GM19397 (cell line): ENCODE measurements at regions not wholly inside any gene's neighbourhood (a gene's known extent, or its start where the extent isn't known, plus 50 kb on each side); places are given as distances from the start of the nearest gene placed in this dataset.
"Not testable (repeated sequence)": the region's sequence is repeated elsewhere in the genome, so short reads cannot be mapped to it uniquely, and the experiment has no call there.

Experiments used
- ATAC-seq: cut with Tn5 transposase; IDR thresholded peaks from one replicate; pipeline ENCODE4 v1.9.1; 2021; ENCODE audit warnings: mild to moderate bottlenecking, moderate library complexity; ENCODE audit not compliant: unreplicated experiment

DNA sequence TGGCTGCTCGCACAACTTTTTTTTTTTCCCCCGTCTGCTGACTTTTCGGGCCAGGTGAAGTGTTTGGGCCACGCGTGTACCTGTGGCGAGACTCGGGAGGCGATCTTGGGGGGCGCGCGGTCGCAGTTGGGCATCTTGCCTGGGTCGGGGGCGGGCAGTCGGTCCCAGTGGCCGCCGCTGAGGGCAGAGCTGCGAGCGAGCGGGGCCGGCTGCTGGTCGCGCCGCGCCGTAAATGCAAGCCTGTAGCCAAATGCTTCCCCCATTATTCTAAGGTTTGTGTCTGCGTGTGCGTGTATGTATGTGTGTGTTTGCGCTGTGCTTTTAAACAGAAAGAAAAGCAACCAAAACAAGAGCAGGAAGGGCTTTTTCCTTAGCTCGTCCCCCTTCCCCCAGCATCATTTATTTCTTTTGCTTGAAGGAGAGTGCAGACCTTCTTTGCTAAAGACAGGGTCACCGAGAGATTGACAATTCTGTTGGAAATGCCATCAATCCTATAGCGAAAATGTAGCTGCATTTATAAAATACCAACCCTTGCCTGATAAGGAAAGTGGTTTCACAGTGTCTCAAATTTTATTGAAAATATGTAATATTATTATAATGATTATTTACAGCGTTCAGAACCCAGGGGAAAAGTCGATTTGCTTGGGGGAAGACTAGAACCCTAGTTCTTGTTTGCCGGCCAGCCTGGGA lies 143.2 kb upstream of the ZNF536 start:
- ATAC-seq, result no peak

DNA sequence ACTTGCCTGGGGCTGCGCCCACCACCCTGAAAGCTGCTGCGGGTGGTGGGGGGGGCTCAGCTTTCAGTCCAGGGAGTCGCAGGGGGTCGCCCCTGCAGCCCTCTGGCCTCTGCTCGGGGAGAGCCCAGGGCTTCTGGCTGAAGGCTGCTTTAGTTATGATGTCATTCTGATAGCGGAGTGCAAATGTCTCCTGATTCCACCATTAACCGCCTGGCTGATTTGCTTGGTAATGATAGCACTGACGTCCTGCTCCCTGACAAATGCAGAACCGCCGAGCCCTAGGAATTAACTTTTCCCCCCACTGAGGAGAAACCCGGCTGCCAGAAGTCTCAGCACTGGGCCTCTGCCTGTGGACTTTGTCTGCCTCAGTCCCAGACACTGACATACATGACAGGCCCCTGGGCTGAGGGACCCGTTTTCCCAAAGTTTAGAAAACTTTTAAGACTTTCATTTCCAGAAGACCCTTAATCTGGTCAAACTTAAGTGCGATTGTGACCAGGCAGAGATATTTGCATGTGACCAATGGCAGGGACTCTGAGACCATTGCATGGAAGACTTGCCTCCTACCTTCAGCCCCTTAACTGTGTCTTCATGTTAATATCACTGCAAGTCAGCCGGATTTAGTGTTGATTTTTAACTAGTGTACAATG lies 142.5 kb upstream of the ZNF536 start:
- no peak for ATAC-seq

DNA sequence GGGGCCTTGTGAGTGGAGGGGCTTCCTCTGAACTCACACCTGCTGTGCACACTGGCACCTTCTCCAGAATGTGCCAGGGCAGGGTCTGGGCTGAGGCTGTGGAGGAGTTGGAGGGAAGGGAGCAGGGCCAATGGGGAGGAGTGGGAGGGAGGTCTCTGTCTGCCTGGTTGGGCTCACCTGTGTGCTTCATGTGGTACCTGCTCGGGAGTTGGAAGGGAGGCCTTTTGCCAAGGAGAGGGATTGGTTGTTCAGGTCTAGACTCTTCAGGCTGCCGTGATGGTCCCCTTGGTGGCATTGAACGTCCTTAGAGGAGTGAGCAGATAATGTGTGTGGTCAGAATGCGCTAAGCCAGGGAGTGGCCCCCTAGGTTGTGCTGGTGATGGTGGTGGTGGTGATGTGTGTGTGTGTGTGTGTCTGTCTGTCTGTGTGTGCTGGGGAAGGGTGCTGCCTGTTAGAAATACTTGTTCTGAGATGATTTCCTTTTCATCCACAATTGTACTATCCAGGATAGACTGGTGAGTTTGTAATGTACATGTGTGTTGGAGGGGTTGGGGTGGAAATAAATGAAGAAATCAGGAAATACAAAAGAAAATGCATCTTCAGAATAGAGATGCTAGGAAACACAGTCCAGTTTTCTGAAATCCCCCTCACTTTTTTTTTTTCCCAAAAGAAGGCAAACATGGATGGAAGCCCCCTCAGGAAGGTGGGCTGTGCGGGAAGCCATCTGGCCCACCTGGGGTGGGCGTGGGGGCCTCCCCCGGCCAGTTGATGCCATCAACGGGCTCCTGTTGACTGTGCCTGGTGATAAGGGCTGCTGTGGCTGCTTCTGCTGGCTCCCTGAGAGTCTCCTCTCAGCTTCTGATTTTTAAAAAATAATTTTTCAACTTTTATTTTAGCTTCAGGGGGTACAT lies 140.5 kb upstream of the ZNF536 start:
- no peak for ATAC-seq

DNA sequence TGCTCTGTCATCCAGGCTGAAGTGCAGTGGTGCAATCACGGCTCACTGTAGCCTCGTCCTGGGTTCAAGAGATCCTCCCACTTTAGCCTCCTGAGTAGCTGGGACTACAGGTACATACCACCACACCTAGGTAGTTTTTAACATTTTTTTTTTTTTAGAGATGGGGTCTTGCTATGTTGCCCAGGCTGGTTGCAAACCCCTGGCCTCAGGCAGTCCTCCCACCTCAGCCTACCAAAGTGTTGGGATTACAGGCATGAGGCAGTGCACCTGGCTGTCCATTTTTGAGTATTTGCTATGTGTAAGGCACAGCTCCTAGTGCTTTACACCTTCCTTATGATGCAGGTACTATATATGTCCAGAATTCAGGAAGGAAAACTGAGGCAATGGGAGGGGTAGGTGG lies 138.8 kb upstream of the ZNF536 start:
- no peak for ATAC-seq

DNA sequence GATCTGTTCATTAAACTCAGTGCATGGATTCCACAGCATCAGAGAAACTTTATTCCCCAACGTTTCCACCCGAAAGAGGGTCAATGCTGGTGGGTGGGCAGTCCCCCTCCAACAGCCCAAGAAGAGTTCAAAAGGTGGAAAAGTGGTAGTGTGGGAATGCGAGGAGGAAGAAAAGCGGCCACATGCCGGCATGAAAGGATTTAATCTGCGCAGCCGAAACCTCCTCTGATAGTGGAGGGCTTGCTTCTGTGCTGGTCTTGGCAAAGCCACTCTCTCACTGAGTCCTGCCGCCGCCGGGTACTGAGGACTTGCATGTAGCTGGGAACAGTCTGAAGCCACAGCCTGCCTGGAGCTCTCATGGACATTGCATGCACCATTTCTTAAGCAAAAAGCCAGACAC lies 136.2 kb upstream of the ZNF536 start:
- ATAC-seq, result no peak

DNA sequence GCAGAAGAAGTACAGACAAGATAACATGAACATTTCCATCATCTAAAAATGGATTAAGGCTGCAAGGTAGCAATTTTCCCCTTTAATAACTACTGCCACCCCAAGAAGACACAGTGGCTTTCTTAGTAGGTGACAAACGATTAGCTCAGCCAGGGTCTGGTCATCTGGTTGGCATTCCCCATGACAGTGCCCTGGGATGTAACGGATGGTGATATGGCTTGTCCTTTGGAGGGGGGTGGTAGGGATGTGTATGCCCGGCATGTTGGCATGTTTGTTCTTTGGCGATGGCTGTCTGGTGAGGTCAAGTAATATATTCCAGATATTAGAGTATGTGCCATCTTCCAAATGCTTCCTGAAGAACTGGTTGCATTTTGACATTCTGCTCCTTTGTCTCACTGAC lies 135.6 kb upstream of the ZNF536 start:
- ATAC-seq, result no peak

DNA sequence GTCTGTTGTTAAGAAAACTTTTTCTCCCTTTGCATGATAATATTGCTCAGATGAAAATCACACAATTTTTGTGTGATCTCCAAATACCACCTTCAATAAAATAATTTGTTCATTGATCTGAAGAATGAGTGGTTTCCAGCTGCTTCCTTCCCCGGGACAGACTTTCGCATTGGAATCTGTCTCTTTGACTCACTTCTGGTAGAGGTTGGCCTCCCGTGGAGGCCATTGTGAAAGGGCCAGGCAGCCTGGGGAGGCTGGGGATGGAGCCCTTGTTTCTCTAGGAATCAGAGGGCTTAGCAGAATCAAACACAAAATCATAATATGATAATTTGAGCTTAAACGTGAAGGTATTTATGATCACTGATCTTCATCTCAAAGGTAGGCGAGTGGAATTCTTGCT lies 135.0 kb upstream of the ZNF536 start:
- no peak for ATAC-seq

DNA sequence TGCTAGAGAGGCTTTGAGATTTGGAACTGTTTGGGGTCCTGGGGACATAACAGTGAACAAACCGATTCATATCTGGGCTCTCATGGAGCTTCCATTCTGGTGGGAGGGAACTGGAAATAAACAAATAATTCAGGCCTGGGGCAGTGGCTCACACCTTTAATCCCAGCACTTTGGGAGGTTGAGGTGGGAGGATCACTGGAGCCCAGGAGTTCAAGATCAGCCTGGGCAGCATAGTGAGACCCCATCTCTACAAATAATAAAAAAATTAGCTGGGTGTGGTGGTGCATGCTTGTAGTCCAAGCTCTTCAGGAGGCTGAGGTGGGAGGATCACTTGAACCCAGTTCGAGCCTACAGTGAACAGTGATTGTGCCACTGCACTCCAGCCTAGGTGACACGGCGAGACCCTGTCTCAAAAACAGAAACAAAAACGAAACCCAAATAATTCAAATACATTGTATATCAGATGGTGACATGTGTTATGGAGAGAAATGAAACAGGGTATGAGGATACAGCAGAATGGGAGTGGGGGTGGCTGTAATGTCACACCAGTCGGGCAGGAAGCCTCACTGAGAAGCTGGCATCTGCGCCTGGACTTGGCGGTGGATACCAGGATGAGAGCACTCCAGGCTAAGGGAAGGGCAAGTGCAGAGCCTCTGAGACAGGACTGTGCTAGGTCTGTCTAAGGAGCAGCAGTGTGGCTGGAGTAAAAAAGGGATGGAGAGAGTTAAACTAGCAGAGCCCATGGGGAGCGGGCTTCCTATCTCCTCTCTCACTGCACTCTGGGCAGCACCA lies 131.1 kb upstream of the ZNF536 start:
- ATAC-seq, result no peak

DNA sequence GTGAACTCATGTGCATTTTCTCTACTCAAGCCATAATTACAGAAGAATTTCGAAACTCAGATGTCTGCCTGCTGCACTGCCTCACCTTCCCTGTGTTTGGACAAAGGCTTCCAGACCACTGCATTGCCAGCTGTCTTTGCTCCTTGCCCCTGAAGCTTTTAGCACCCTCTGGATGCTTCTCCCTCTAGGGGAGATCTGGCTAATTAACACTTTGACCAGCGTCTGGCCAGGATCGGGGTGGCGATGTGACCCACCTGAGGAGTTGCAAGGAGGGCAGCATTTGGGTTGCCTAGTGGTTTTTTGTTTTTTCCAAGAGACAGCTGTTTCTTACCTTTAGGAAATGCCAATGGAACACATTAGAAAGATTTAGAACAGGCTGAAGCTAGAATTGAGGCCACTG lies 127.7 kb upstream of the ZNF536 start:
- ATAC-seq, result no peak

DNA sequence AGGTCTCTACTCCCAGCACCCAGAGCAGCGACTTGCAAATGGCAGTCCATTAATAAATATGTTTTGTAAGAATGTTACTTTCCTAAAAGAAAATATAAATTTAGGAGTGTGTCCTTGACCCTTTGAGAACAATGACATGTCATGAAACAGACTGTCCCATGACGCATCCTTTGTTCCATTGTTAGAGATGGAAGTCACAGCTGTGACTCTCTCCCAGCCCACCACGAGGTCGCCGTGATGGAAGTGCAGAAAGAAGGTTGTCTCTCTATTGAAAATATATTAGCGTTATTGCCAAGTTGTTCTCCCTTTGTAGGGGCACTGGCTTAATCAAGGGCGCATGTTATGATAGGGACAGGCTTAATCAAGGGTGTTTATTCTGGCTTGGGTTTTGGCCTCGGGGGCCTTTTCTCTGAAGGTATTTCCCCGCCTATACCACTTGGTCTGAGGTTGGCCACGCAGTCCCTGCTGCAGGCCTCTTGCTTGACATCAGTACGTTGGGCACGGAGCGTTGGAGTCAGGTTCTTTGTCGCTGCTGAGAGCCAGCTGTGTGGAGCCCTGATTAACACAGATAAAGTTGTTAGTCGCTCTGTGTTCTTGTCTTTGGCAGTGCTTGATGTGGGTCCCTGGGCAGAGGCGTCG lies 126.7 kb upstream of the ZNF536 start:
- no peak for ATAC-seq

DNA sequence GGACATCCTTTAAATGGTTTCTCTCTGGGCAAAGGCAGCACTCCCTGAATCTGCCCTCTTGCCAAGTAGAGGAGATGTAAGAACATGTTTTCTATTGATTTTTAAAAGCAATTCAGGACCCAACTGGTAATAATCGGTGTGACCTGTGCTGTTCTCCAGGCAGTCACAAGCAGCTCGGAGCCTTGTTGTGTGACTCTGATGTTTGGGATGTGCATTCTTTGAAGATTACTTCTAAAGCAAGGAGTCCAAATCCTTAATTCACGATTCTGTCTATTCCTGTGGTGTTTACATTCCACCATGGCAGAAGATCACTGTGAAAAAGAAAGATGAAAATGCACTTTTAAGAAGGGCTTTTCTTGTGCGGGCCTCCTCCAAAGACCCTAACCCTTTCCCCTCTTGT lies 122.3 kb upstream of the ZNF536 start:
- ATAC-seq, result no peak

DNA sequence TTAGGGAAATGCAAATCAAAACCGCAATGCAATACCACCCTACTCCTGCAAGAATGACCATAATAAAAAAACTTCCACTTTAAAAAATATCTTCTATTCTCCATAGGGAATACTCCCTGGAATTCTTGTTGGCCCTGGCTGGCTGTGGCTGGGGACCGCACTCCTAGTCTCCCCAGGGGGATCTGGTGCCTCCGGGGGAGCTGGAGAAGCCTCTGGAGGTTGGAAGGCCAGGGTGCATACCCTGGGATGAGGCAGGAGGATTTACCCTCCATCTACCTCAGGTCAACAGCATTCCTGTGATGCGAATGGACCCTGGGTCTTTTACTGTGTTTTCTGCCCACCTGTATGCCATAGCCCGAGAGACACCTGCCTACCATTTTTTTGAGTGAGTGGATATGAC lies 120.0 kb upstream of the ZNF536 start:
- no peak for ATAC-seq

DNA sequence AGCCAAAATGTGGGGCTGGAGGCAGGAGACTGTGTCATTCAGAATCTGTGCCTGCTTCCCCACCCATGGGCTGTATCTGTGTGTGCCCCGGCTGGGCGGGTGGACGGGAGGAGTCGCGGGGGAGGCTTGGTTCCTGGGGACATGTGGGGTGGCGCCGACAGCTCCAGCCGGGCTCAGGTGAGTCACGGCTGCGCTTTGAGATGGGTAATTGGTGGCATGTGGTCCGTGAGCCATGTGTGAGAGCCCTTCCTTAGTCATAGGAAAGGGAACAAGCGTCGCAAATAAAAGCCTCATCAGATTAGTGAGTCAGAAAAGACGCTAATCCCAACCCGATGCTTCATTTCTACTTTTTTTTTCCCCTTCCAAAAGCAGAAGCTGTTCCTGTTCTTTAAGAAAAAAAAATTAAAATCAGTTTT lies 118.6 kb upstream of the ZNF536 start:
- no peak for ATAC-seq

DNA sequence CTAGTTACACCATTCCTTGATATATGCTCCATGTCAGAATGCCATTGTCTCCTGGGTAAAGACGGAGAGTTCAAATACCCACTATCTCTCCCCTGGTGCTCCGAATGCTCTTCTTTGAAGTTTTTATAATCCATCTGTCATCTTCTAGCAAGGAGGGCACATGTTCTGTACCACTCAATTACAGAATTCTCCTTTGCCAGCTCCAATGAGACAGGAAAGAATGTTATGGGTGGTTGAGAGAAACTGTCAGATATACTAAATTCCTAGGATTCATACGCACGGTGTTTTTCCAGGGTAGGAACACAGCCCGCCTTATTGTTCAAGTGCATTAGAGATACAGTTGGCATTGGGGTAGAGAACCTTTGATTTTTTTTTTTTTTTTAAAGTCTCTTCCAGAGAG lies 118.0 kb upstream of the ZNF536 start:
- no peak for ATAC-seq

DNA sequence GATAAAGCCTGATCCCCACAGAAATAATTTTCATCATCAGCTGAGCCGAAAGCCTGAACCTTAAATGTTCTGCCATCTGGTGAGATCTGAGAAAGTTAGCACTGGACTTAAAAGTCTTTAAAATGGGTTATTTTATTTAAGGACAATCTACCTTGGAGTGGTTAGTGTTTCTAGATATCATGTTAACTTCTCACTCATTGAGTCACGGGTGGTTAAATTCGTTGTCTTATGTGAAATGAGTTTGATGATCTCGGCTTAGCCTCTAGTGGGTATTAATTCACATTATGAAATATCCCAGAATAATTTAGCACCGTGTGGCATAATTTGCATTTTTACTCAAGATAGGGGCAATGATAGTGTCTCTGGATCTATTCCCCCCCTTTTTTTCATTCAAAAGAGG lies 117.4 kb upstream of the ZNF536 start:
- ATAC-seq, result no peak

DNA sequence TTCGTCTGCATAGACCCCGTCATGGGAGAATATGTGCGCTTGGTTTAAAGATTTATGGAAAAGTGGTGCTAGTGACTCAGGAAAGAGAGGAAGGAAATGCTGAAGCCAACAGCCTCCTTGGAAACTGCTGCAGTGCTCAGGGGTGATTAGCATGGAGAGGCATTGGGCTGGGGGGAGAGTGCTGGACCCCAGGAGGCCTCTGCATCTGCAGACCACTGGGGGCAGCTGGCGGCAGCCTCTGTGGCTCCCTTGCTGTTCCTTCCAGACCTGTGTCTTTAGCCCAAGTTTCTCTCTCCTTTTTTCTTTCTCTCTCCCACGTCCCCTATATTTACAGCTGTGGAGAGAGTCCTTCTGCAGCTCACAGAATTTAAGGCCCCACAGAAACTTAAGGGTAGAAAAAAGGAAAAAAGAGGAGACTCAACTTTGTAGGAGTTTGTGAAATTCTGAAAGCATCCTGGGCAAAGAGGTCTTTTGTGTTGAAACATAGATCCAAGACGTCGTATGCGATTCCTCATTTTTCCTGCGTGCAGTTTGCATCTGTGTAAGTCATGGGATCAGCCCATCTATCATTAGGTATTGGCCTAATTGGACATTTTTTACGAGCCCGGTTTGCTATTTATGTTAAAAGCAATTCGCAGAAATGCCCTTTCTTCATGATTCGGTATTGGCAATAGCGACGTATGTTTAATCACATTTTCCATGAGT lies 116.2 kb upstream of the ZNF536 start:
- ATAC-seq, result no peak

DNA sequence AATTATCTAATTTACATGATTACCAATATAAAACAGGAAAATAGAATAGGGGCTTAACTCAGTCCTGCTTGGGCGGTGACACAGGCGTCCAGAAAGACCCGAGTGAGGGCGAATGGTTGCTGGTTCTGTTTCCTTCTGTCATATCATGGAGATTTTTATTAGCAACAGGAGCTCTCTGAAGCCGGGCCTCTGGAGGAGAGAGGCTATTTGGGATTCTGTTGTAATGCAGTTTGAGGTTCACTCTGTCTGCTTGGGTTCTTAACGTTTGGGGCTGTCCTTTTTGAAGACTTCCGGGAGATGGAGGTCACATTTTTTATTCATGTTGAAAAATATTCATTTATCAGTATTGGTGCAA lies 115.7 kb upstream of the ZNF536 start:
- no peak for ATAC-seq

DNA sequence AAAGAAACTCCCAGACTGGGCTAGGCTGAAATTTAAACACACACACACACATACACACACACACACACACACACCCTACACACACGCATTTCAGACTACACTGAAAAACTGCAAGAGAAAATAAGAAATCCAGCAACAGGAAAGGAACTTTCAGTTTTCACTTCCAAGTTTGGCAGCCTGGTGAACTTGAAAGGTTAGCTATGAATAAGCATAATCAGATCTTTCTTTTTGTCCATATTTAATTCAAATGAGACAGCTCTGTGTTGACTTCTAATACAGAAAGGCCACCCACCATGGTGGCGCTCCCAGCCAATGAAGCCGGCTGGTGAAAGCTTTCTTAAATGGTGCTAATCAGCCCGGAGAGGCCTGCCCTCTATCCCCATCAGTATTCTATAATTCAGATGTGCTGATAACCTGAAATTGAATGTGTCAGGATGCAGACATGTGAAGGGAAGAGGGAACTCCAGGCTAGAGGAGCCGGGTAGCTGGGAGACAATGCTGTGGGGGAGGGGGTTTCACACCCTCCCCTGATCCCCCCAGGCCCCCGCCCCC lies 108.3 kb upstream of the ZNF536 start:
- no peak for ATAC-seq

DNA sequence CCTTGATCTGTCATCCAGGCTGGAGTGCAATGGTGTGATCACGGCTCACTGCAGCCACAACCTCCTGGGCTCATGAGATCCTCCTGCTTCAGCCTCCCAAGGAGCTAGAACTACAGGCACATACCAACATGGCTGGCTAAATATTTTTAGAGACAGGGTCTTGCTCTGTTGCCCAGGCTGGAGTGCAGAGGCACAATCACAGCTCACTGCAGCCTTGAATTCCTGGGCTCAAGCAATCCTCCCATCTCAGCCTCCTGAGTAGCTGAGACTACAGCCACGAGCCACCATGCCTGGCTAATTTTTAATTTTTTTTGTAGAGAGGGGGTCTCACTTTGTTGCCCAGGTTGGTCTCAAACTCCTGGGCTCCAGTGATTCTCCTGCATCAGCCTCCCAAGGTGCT lies 106.3 kb upstream of the ZNF536 start:
- ATAC-seq, result not testable (repeated sequence)

DNA sequence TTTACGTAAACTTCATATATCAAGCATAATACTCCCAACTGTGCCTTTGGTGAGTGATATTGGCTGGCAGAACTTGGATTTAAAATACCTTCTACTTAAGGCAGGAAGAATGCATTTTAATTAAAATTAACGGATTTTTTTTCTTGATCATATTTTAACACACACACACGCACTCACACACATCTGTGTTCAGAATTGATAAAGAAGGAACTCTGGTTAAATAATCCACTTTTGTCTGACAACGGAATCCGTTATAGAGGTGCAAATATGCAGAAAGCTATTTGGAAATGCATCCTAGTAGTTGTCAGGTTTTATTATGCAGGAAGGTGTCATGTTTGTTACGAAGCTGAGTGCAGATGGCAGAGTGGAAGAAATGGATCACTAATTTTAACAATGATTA lies 105.5 kb upstream of the ZNF536 start:
- no peak for ATAC-seq
